Right atrium auricular region (tissue), 2 donors: ENCODE measurements at regions not wholly inside any gene's neighbourhood (a gene's known extent, or its start where the extent isn't known, plus 50 kb on each side); places are given as distances from the start of the nearest gene placed in this dataset.

Experiments used
- DNase-seq: peaks from one replicate; pipeline ENCODE4 v3.0.0-alpha.2; 2019; ENCODE audit warnings: low spot score
- H3K27ac ChIP-seq, 2 donors: fragments of 200-600 bp; sonication (generic); 1 replicate in 1 of 2; 2 replicates in 1 of 2; pipeline ENCODE4 v1.5.1; 2016 to 2019
- H3K27me3 ChIP-seq, 2 donors: fragments of 200-600 bp; sonication (generic); one replicate each; pipeline versions ENCODE4 v1.5.1 to v1.6.0; 2017 to 2019
- H3K36me3 ChIP-seq: fragments of 200-600 bp; sonication (generic); one replicate; pipeline ENCODE4 v1.5.1; 2016
- H3K4me1 ChIP-seq, 2 donors: fragments of 200-600 bp; sonication (generic); one replicate each; pipeline versions ENCODE4 v1.5.1 to v1.6.0; 2017 to 2019
- H3K4me3 ChIP-seq, 2 donors: fragments of 200-600 bp; sonication (generic); 1 replicate in 1 of 2; 2 replicates in 1 of 2; pipeline ENCODE4 v1.5.1; 2017 to 2019; ENCODE audit warnings: mild to moderate bottlenecking in 1 of 2, moderate library complexity in 1 of 2
- H3K9me3 ChIP-seq, 2 donors: fragments of 200-600 bp; sonication (generic); one replicate each; pipeline ENCODE4 v1.5.1; 2019
- CTCF ChIP-seq, 2 donors: fragments of 200-600 bp; sonication (generic); IDR thresholded peaks; one replicate each; pipeline ENCODE4 v1.5.1; 2019; ENCODE audit warnings: antibody characterized with exemption in 2 of 2

GRCh38 chr15:38781196-38781595 lies 216.6 kb upstream of the RASGRP1 start:
- Histone ChIP-seq H3K4me3 (no peak overlapping the region), H3K36me3 (no peaks in the 10 kb centered on the region), H3K4me1 (no peaks in the 10 kb centered on the region), H3K27ac (no peak overlapping the region), H3K27me3 (no peaks in the 10 kb centered on the region), H3K9me3 (no peaks in the 10 kb centered on the region)
- no peak for DNase-seq
- TF ChIP-seq CTCF (IDR thresholded peaks at IDR 0.05) = no peak

GRCh38 chr15:38782156-38782555 lies 217.5 kb upstream of the RASGRP1 start:
- no peaks in the 10 kb centered on the region for H3K4me1 ChIP-seq
- no peak overlapping the region for H3K27ac ChIP-seq
- no peaks in the 10 kb centered on the region for H3K27me3 ChIP-seq
- no peak for DNase-seq
- no peak overlapping the region for H3K4me3 ChIP-seq
- H3K36me3 ChIP-seq = no peaks in the 10 kb centered on the region
- H3K9me3 ChIP-seq = no peaks in the 10 kb centered on the region
- TF ChIP-seq CTCF (IDR thresholded peaks at IDR 0.05) = no peak

GRCh38 chr15:38788918-38789317 lies 224.3 kb upstream of the RASGRP1 start:
- H3K9me3 ChIP-seq = no peaks in the 10 kb centered on the region
- no peaks in the 10 kb centered on the region for H3K36me3 ChIP-seq
- no peaks in the 10 kb centered on the region for H3K4me1 ChIP-seq
- no peak overlapping the region for H3K4me3 ChIP-seq
- TF ChIP-seq CTCF (IDR thresholded peaks at IDR 0.05) = no peak
- DNase-seq = no peak
- H3K27ac ChIP-seq = no peak overlapping the region
- no peaks in the 10 kb centered on the region for H3K27me3 ChIP-seq

- Histone ChIP-seq H3K4me1 (no peaks in the 10 kb centered on the region), H3K4me3 (no peak overlapping the region), H3K27ac (no peak overlapping the region), H3K27me3 (no peaks in the 10 kb centered on the region), H3K9me3 (no peaks in the 10 kb centered on the region), H3K36me3 (no peaks in the 10 kb centered on the region)
- DNase-seq = no peak
- no peak for TF ChIP-seq CTCF (IDR thresholded peaks at IDR 0.05)
Observed at GRCh38 chr15:38789566-38789965, 225.0 kb upstream of the RASGRP1 start.

- no peak for TF ChIP-seq CTCF (IDR thresholded peaks at IDR 0.05)
- no peak overlapping the region for H3K4me3 ChIP-seq
- H3K9me3 ChIP-seq = peaks cover 0 to 3% of the 10 kb centered on the region in 2 donors
- no peak for DNase-seq
- no peak overlapping the region for H3K27ac ChIP-seq
- H3K27me3 ChIP-seq = no peaks in the 10 kb centered on the region
- H3K36me3 ChIP-seq = no peaks in the 10 kb centered on the region
- no peaks in the 10 kb centered on the region for H3K4me1 ChIP-seq
Observed at GRCh38 chr15:38793206-38793810, 228.7 kb upstream of the RASGRP1 start.
